ENCODE measurements at regions not wholly inside any gene's neighbourhood (a gene's known extent, or its start where the extent isn't known, plus 50 kb on each side); places are given as distances from the start of the nearest gene placed in this dataset.
A peak's percentile ranks its signal among the peaks of the same experiment; 100 is the strongest.
"Not testable (repeated sequence)": the region's sequence is repeated elsewhere in the genome, so short reads cannot be mapped to it uniquely, and the experiment has no call there.

DNA sequence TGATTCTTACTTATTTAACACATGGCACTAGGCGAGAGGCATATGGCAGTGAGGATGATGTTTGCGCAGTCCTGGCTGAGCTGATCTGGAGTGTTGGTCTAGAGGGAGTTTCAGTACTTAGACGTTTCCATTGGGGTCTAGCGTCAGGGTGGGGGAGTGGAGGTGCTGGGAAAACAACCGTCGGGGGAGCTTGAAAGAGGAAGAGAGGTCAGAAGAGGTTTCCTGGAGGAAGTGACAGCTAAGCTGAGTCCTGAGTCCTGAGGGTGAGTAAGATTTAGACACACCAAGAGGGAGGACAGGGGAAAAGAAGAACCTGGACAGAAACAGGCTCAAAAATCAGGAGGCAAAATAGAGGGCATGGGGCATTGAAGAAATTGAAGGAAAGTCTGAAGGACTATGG lies 81.4 kb downstream of the ALOX5AP start:
- no peak for DNase-seq (ENCODE audit: low read depth)

DNA sequence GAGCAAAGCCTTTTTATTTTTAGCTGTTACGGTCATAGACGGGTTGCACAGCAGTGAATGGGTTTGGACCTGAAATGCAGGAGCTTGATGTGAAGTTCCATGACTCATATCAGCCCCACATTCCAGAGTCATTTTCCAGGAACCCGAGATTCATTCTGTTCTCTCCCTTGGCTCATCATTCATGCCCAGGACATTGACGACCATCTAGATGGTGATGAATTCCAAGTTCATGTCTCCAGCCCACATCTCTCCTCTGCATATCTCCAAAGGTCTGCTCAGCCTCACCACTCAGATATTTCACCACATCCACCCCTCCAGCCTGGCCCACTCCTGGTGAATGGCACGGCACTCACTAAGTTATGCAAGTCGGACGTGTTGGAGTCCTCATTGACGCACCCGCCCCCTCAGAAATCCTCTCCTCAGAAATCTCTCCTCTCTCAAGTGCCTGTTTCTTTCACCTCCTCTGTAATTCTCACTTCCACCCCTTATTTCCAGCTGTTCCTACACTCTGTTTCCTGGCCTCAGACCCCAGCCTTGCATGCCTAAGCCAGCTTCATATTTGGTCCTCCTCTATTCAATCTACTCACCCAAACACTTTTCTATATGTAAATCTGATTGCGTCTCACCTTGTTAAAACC lies 83.1 kb downstream of the ALOX5AP start:
- DNase-seq (ENCODE audit: low read depth): peak; percentile 84

DNA sequence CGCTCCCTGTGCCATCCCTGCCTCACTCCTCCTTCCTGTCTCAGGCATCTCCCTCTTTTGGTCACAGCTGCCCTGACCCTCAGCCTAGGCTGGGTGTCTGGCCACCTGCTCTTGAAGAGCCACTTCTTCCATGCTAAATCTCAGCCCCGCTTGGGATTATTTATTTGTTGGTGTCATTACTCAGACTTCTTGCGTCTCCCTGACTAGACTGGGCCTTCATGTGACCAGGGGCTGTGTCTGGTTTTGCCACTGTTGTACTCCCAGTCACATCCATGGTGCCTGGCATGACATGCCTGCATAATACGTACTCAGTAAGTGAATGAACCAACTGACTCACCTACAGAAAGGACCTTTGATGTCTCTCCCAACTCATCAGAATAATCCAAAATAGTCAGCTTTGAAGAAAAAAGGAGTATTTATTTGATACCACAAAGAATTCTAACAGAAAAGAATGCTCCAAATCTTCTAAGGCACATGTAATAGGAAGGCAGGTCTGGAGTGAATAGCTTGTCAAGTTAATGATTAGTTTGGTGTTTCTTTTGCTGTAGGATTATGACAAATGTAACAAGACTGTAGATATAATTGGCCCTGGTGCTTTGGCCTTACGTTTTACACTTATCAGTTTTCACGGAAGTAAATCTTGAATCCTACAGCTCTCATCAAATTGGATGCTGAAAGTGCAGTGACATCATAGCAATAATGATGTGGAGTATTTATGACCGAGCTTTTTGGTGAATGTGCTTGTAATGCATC lies 84.0 kb downstream of the ALOX5AP start:
- DNase-seq (ENCODE audit: low read depth): no peak

DNA sequence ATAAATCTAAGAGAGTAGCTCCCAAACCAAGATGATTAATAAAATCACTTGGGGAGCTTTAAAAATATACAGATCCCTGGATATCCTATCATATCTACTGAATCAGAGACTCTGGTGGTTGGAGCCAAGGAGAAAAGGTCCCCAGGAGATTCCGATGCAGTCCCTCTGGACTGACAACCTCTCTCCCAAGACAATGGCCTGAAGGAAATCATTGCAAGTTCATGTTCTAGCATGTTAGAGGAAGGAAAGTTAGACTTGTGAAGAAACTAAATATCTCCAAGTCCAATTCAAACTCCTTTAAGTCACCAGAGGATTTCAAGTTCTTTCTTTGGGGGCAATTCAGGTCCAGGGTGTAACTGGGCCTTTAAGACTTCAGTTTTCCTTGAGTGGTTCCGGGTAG lies 84.7 kb upstream of the MEDAG start:
- DNase-seq (ENCODE audit: low read depth): no peak

DNA sequence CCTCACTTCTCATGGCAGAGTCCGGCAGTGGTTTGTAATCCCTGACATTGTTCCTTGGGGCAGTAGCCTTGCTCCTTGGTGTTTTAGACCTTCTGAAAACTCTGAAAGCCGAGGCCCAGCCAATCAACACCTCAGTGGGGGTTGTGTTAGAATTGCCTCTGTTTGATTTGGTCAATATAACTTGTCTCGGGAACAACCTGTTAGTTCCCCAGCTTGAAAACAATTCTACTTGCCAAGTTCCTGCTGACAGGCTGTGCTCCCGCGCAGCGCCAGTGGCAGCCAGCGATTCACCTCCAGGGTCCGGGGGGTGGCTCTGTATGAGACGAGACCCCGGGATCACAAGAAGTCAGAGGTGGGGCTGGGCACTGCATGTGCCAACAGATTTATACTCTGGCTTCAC lies 81.4 kb upstream of the MEDAG start:
- no peak for DNase-seq (ENCODE audit: low read depth)

DNA sequence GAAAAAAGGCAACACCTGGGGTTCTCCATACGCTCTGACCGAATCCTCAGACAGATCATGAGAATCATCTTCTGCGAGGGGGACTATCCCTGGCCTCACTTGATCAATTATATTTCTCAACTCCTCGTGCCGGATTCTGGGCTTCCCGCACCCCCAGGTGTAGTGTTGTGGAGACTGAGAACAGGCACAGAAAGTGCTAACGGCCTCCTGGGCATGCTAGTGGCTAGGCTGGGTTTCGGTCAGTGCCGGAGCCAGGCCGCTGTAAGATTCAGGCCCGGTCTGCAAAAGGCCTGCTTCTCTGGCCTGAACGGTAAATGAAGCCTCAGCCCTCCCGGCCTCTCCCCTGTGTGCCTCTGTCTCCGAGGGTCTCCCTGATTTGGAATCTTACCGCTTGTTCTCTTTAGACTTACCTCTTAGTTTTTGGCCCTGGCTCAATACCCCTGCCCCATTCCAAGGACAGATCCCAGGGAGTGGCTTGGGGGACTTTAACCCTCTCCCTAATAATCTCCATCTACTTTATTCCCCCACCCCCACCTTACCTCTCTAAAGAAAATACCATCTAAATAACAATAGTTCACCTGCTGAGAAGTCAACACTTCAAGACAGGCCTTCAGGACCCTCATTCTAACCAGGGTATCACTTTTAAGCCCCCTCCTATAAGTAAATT lies 79.0 kb upstream of the MEDAG start:
- DNase-seq (ENCODE audit: low read depth): no peak

DNA sequence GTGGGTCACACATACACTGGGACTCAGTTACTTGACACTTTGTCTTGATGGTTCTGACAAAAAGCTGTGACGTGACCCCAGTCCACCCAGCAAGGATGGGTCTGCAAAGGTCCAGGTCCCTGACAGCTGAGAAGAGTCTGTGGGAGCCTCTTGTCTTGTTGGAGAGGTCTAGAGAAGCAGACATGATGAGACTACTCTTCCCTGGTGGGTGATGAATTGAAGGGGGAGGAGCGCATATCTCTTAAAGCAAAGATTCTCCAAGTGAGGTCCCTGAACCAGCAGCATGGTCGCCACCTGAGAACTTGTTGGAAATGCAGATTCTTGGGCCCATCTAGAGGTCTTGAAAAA lies 78.5 kb upstream of the MEDAG start:
- no peak for DNase-seq (ENCODE audit: low read depth)

DNA sequence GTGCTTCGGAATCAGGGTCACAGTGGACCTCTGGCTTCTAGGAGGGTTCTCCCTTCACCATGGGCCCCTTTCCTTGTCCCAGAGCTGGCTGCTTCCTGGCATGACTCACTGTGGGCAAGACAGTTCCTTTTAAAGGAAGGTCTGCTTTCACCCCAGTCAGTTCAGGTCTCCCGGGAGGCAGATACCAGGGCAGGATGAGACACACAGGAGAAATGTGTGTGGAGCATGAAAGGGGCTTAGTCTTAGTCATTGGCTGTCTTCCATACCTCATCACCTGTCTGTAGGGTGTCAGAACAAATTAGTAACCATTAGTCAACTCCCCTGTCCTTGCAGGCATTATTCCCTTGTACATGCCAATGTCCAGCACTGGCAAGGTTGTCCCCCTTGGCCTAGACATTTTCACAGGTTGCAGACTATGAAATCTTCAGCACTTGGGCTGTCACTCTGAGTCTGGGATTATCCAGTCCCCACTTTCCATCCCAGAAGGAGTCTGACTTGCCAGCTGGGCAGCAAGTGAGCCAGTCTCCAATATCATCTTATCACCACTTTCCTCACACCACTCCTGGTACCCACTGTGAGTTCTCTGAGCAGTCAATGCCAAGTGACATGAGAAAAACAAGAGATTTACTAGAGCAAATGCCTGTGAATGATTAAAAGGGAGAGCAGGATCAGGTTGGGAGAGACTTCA lies 76.8 kb upstream of the MEDAG start:
- peak; percentile 94 for DNase-seq (ENCODE audit: low read depth)

DNA sequence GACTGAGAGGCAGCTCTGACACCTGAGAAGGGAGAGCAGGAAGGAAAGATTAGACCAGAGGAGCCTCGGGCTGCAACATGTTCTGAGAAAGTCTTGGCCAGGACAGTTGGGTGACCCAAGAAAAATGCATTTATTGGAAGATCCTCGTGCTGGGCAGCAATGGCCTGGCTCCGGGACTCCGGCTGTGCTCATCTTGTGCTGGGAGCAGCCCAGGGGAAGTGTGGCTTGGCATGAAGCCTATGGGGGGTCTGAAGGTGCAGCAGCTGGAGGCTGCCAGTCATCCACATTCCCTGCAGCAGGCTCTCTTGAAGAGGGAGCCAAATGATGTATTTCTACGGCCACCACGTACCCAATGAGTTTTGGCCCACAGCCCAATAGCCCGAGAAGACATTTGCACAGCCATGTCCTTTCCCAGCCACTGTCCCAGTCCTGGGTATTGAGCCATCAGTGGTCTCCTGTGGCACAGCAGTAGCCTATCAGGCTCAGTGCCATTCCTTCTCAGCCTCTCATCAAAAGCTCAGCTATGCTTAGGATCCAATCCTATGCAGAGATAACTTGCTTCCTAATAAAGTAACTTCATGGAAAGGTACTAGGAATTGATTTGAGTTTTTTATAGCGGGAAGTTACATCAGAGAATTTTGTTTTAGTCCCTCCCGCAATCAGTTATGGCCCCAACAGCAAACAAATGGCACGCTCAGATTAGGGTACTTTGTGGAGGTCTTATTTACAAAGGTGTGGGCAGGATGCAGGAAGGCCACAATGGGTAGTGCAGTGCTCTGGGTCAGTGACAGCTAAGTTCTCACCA lies 76.0 kb upstream of the MEDAG start:
- peak; percentile 71 for DNase-seq (ENCODE audit: low read depth)

DNA sequence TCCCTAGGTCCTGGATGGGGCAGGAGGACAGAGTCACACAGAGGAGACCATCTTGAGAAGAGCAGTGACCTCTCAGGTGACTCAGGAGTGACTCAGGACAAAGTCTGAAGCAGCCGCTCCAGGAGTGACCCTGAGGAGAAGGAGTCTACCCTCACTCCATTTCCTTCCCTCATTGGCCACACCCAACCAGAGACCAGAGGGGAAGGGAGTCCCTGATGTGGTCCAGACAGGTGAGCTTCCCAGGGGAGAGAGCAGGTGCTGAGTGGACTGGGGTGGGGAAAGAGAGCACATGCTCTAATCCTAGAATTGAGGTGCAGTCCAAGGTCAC lies 75.5 kb upstream of the MEDAG start:
- peak; percentile 74 for DNase-seq (ENCODE audit: low read depth)

DNA sequence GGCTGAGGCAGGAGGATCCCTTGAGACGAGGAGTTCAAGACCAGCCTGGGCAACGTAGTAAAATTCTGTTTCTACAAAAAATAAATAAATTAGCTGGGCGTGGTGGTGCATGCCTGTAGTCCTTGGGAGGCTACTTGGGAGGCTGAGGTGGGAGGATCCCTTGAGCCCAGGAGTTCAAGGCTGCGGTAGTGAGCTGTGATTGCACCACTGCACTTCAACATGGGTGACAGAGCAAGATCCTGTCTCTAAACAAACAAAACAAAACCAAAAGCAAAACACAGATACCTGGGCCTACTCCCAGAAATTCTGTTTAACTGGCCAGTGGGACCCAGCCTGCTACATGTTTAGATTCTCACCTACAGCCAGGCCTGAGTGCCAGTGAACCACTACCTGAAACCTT lies 74.6 kb upstream of the MEDAG start:
- no peak for DNase-seq (ENCODE audit: low read depth)

DNA sequence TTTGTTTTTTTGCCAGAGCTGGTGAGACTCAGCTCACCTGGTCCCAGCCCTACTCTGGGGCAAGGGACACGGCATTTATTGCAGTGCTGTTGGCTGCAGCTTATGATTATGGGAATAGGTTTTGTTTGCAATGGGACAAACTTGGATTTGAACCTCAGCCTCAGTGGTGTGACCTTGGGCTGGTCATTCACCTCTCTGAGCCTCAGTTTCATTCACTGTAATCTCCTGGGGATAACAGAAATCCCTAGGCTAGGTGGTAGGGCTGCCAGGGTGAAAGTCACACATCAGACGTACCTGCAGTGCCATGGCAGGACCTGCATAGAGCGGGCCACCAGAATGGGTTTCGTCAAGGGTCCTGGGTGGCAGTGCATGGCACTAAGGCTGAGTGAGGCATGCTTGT lies 73.7 kb upstream of the MEDAG start:
- DNase-seq (ENCODE audit: low read depth): no peak

DNA sequence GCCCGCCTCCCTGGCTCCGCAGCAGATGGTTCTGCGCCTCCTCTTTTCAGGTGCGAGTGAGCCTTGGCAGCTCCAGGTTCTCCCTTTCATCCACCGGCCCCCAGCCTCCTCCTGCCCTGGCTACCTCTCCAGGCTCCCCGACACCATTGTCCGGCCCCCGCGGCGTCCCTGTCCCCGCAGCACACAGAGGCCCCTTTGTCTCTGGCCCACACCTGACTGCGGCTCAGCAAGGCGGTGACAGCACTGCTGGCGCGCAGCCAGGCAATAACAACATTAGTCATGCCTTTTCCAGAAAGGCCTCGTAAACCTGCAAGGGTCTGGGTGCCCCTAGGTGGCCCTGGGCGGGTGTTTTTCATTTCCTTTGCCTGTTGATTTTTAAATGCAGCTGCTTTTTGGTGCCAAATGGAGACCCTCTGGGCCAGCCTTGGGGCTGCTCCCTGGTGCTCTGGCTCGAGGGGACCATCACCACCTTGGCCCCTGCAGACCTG lies 73.2 kb upstream of the MEDAG start:
- peak; percentile 90 for DNase-seq (ENCODE audit: low read depth)

DNA sequence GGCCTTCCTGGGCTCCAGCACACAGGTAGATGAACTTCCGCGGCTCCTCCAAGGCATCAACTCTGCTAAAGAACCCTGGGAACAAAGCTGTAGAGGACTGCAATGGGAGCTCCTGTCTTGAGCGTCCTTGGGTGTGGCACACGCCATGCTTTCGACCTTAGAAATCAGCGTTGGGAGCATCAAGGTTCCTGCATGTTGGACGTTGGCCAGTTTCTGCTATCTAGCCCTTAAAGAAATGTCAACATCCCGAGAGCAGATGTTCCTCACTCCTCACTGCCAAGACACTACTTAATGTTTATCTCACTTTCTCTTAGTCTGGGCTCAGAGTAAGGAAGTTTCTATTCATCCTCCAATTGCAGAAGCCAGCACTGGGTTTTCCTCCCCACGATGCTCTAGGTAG lies 70.6 kb upstream of the MEDAG start:
- no peak for DNase-seq (ENCODE audit: low read depth)

DNA sequence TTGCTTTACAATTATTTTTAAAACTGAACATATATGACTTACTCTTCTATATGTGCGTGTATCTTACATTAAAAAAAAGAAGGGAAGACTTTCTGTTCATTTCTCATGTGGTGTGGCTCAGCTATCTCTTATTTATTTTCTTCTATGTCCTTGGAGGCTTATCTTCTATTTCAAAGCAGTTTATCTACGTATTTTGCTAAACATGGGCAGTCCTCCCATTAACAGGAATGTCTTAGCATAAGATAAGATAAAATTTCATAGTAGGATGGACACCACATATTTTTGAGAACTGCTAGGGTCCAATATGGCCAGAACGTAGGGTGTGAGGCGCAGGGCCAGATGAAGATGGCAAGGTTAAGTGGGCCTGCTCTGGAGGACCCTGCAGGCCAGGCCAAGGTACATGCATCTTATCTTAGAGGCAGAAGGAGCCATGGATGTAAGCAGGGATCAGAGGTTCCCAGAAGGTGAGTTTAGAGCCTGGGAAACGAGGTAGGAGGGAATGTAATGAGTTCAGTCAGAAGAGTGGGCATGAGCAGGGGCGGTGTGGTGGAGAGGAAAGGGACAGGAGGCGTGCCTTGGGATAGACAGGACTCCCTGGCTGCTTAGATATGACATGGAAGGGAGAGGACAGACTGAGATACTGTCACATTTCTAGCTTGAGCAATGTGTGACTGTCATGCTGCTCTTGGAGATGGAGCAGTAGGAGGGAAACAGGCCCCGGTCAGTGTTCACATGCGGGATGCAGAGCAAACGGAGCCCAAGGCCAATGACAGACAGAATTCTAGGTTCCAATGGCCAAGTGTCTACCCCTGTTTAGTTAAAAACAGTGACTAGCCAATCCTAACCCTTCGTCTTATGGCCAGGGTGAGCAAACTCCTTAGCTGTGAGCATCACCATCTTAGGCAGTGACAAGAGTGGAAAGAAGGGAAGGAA lies 68.6 kb upstream of the MEDAG start:
- DNase-seq (ENCODE audit: low read depth): no peak

DNA sequence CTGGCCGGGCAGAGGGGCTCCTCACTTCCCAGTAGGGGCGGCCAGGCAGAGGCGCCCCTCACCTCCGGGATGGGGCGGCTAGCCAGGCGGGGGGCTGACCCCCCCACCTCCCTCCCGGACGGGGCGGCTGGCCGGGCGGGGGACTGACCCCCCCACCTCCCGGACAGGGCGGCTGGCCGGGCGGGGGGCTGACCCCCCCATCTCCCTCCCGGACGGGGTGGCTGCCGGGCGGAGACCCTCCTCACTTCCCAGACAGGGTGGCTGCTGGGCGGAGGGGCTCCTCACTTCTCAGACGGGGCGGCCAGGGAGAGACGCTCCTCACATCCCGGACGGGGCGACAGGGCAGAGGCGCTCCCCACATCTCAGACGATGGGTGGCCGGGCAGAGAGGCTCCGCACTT lies 66.4 kb upstream of the MEDAG start:
- DNase-seq (ENCODE audit: low read depth): not testable (repeated sequence)

DNA sequence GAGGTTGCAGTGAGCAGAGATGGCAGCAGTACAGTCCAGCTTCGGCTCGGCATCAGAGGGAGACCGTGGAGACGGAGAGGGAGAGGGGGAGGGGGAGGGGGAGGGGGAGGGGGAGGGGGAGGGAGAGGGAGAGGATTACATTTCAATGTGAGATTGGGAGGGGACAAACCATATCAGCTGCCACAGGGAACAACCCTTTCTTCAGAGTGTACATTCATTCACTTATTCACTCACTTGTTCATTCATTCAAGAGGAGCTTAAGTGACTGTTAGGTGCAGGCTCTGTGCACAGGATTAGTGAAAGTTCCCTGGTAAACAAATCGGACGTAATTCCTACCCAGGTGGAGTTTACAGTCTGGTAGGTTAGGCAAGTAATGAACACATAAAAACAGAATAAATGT lies 65.6 kb upstream of the MEDAG start:
- no peak for DNase-seq (ENCODE audit: low read depth)

DNA sequence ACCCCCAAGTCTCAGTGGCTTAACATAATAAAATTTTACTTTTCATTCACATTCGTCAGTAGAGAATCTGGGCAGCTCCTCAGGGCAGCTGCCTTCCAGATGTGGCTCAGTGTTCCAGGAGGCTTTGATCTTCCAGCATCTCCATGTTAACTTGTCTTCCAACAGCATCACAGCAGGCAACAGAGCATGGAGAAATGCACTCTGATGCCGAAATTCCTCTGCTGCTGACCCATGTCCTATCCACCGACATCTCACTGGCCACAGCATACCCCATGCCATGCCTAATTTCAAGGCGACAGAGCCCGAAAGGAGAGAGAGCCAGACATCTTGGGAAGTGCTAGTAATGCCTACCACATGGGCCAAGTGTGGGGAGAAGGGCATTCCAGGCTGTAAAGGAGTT lies 64.9 kb upstream of the MEDAG start:
- no peak for DNase-seq (ENCODE audit: low read depth)

DNA sequence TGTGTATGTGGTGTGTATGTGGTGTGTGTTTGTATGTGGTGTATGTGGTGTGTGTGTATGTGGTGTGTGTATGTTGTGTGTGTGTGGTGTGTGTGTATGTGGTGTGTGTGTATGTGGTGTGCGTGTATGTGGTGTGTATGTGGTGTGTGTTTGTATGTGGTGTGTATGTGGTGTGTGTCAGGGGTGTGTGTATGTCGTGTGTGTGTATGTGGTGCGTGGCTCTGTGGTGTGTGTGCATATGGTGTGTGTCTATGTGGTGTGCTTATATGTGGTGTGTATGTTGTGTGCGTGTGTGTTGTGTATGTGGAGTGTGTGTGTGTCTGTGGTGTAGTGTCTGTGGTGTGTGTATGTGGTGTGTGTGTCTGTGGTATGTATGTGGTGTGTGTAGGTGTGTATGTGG lies 62.5 kb upstream of the MEDAG start:
- no peak for DNase-seq (ENCODE audit: low read depth)

DNA sequence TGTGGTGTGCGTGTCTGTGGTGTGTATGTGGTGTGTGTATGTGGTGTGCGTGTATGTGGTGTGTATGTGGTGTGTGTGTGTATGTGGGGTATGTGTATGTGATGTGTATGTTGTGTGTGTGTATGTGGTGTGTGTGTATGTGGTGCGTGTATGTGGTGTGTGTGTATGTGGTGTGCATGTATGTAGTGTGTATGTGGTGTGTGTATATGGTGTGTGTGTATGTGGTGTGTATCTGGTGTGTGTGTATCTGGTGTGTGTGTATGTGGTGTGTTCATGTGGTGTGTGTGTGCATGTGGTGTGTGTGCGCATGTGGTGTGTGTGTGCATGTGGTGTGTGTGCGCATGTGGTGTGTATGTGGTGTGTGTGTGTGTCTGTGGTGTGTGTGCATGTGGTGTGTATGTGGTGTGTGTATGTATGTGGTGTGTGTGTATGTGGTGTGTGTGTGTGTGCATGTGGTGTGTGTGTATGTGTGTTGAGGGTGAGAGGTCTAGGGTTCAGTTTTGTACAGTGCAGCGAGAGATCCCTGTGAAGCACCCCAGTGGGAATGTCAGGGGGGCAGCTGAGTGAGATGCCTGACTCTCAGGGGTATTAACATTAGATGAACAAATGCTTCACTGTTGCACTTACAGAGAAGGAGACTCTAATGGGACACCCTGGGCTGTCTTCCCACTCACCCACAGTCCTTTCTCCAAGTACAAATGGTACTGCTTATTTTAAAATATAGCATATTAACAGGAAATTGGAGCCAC lies 61.3 kb upstream of the MEDAG start:
- DNase-seq (ENCODE audit: low read depth): peak; percentile 39
